Activated CD4-positive, alpha-beta memory T cell treated with anti-CD3 and anti-CD28 coated beads for 36 hours (primary cell): ENCODE measurements at regions not wholly inside any gene's neighbourhood (a gene's known extent, or its start where the extent isn't known, plus 50 kb on each side); places are given as distances from the start of the nearest gene placed in this dataset.

Experiments used
- CTCF ChIA-PET: fragments of 350-600 bp; sonication (Branson Sonifier 250); formaldehyde crosslinking; loops from one replicate; lab custom pipeline; 2021; ENCODE audit warnings: antibody characterized with exemption, inconsistent platforms; lab: Charles Lee
- POLR2A ChIA-PET: fragments of 350-600 bp; sonication (Branson Sonifier 250); formaldehyde crosslinking; loops from one replicate; lab custom pipeline; 2021; ENCODE audit warnings: antibody characterized with exemption; lab: Charles Lee
- DNase-seq: peaks from one replicate; pipeline ENCODE4 v3.0.0-alpha.2; 2020
- H3K27ac Mint-ChIP-seq: one replicate; pipeline ENCODE4 v1.8.0; 2021; ENCODE audit warnings: mixed read lengths
- H3K27me3 Mint-ChIP-seq: one replicate; pipeline ENCODE4 v1.8.0; 2021; ENCODE audit warnings: mixed read lengths
- H3K36me3 Mint-ChIP-seq: one replicate; pipeline ENCODE4 v1.8.0; 2021; ENCODE audit warnings: mixed read lengths
- H3K4me1 Mint-ChIP-seq: one replicate; pipeline ENCODE4 v1.8.0; 2021; ENCODE audit warnings: low read depth, mixed read lengths
- H3K4me3 Mint-ChIP-seq: one replicate; pipeline ENCODE4 v1.8.0; 2021; ENCODE audit warnings: mild to moderate bottlenecking, mixed read lengths
- H3K9me3 Mint-ChIP-seq: one replicate; pipeline ENCODE4 v1.8.0; 2021; ENCODE audit warnings: mixed read lengths
- intact Hi-C: fragments of 100-400 bp; cut with micrococcal nuclease; formaldehyde crosslinking; loops from one replicate; pipeline ENCODE4 v1.15.1; 2023

- no peak overlapping the region for H3K4me3 Mint-ChIP-seq
- H3K27me3 Mint-ChIP-seq, result no peaks in the 10 kb centered on the region
- H3K4me1 Mint-ChIP-seq, result peaks cover 33% of the 10 kb centered on the region
- intact Hi-C loops, result loop anchor here (1.0 to 10.0 kb wide), 5 partner anchors 202 to 1115 kb away; no protein-coding TSS in a partner anchor
- no peaks in the 10 kb centered on the region for H3K9me3 Mint-ChIP-seq
- H3K27ac Mint-ChIP-seq, result peak overlapping the region; percentile 66
- H3K36me3 Mint-ChIP-seq, result no peaks in the 10 kb centered on the region
- no peak for DNase-seq
- POLR2A ChIA-PET, result interaction anchor here (0.6 to 1.7 kb wide), 5 partner anchors 56 to 434 kb away, joined by 3 to 5 read pairs (median 4); partner anchors contain the start of gene EEA1
- CTCF ChIA-PET, result interaction anchor here (0.5 to 5.4 kb wide), 66 partner anchors 9 to 1605 kb away, joined by 3 to 64 read pairs (median 5); partner anchors contain the start of gene EEA1
These were observed 58.3 kb upstream of the EEA1 start for GRCh38 chr12:92987362-92987761.

- DNase-seq, result peak; percentile 71
- Mint-ChIP-seq H3K4me1 (peaks cover 33% of the 10 kb centered on the region), H3K4me3 (no peak overlapping the region), H3K36me3 (no peaks in the 10 kb centered on the region), H3K27me3 (no peaks in the 10 kb centered on the region), H3K27ac (peak overlapping the region; percentile 66), H3K9me3 (peaks cover under 1% of the 10 kb centered on the region)
- ChIA-PET CTCF (interaction anchor here (0.5 to 5.4 kb wide), 61 partner anchors 8 to 1114 kb away, joined by 3 to 64 read pairs (median 5); partner anchors contain the start of gene EEA1), POLR2A (interaction anchor here (0.6 to 1.7 kb wide), 5 partner anchors 57 to 433 kb away, joined by 3 to 5 read pairs (median 4); partner anchors contain the start of gene EEA1)
- intact Hi-C loops, result loop anchor here (1.0 to 10.0 kb wide), 6 partner anchors 111 to 1114 kb away; no protein-coding TSS in a partner anchor
These were observed 58.9 kb upstream of the EEA1 start for GRCh38 chr12:92987846-92988621.

- CTCF ChIA-PET, result interaction anchor here (0.6 to 5.4 kb wide), 18 partner anchors 9 to 448 kb away, joined by 3 to 64 read pairs (median 7); no protein-coding TSS in a partner anchor
- intact Hi-C loops, result loop anchor here (2.0 to 10.0 kb wide), 3 partner anchors 110 to 796 kb away; no protein-coding TSS in a partner anchor
- H3K9me3 Mint-ChIP-seq, result peaks cover 4% of the 10 kb centered on the region
- H3K27me3 Mint-ChIP-seq, result no peaks in the 10 kb centered on the region
- POLR2A ChIA-PET, result no interaction called here
- H3K27ac Mint-ChIP-seq, result no peak overlapping the region
- H3K4me1 Mint-ChIP-seq, result peaks cover 33% of the 10 kb centered on the region
- no peaks in the 10 kb centered on the region for H3K36me3 Mint-ChIP-seq
- no peak for DNase-seq
- no peak overlapping the region for H3K4me3 Mint-ChIP-seq
These were observed 59.6 kb upstream of the EEA1 start for GRCh38 chr12:92988622-92989130.

- CTCF ChIA-PET, result interaction anchor here (0.9 to 5.4 kb wide), 6 partner anchors 18 to 1112 kb away, joined by 3 to 64 read pairs (median 6); no protein-coding TSS in a partner anchor
- Mint-ChIP-seq H3K4me1 (peaks cover 33% of the 10 kb centered on the region), H3K27ac (peak overlapping the region; percentile 87), H3K9me3 (peaks cover 4% of the 10 kb centered on the region), H3K4me3 (no peak overlapping the region), H3K36me3 (no peaks in the 10 kb centered on the region), H3K27me3 (no peaks in the 10 kb centered on the region)
- peak; percentile 54 for DNase-seq
- intact Hi-C loops, result loop anchor here (1.0 to 10.0 kb wide), 7 partner anchors 18 to 795 kb away; no protein-coding TSS in a partner anchor
- POLR2A ChIA-PET, result interaction anchor here (0.9 to 2.2 kb wide), 2 partner anchors 61 to 120 kb away, joined by 3 to 9 read pairs; partner anchors contain the start of gene EEA1
These were observed 60.8 kb upstream of the EEA1 start for GRCh38 chr12:92989715-92990484.

- Mint-ChIP-seq H3K9me3 (peaks cover 4% of the 10 kb centered on the region), H3K27me3 (no peaks in the 10 kb centered on the region), H3K4me1 (peaks cover 33% of the 10 kb centered on the region), H3K36me3 (no peaks in the 10 kb centered on the region), H3K27ac (peak overlapping the region; percentile 29), H3K4me3 (no peak overlapping the region)
- CTCF ChIA-PET, result interaction anchor here (1.0 to 1.9 kb wide), 2 partner anchors 396 to 1111 kb away, joined by 3 to 8 read pairs; no protein-coding TSS in a partner anchor
- POLR2A ChIA-PET, result interaction anchor here (2.2 kb wide), 1 partner anchor 62 kb away, joined by 9 read pairs; the partner anchor contains the start of gene EEA1
- no peak for DNase-seq
- intact Hi-C loops, result loop anchor here (5.0 kb wide), 1 partner anchor 176 kb away; no protein-coding TSS in a partner anchor
These were observed 62.0 kb upstream of the EEA1 start for GRCh38 chr12:92991134-92991533.

GRCh38 chr12:92992041-92992440 lies 62.9 kb upstream of the EEA1 start:
- CTCF ChIA-PET, result interaction anchor here (0.6 to 1.9 kb wide), 3 partner anchors 249 to 1110 kb away, joined by 3 to 8 read pairs (median 5); no protein-coding TSS in a partner anchor
- H3K4me3 Mint-ChIP-seq, result no peak overlapping the region
- intact Hi-C loops, result loop anchor here (5.0 kb wide), 1 partner anchor 175 kb away; no protein-coding TSS in a partner anchor
- H3K27me3 Mint-ChIP-seq, result no peaks in the 10 kb centered on the region
- H3K4me1 Mint-ChIP-seq, result peaks cover 33% of the 10 kb centered on the region
- POLR2A ChIA-PET, result no interaction called here
- H3K36me3 Mint-ChIP-seq, result no peaks in the 10 kb centered on the region
- no peak overlapping the region for H3K27ac Mint-ChIP-seq
- no peak for DNase-seq
- H3K9me3 Mint-ChIP-seq, result peaks cover 4% of the 10 kb centered on the region

- Mint-ChIP-seq H3K4me3 (no peak overlapping the region), H3K36me3 (no peaks in the 10 kb centered on the region), H3K27me3 (no peaks in the 10 kb centered on the region), H3K4me1 (peaks cover 23% of the 10 kb centered on the region), H3K9me3 (peaks cover 4% of the 10 kb centered on the region), H3K27ac (no peak overlapping the region)
- DNase-seq, result no peak
- POLR2A ChIA-PET, result no interaction called here
- CTCF ChIA-PET, result no interaction called here
- intact Hi-C loops, result loop anchor here (5.0 kb wide), 1 partner anchor 174 kb away; no protein-coding TSS in a partner anchor
These were observed 64.2 kb upstream of the EEA1 start for GRCh38 chr12:92993259-92993658.

GRCh38 chr12:92995258-92995903 lies 66.3 kb upstream of the EEA1 start:
- Mint-ChIP-seq H3K27ac (no peak overlapping the region), H3K4me1 (peaks cover 5% of the 10 kb centered on the region), H3K27me3 (no peaks in the 10 kb centered on the region), H3K4me3 (no peak overlapping the region), H3K9me3 (peaks cover 4% of the 10 kb centered on the region), H3K36me3 (no peaks in the 10 kb centered on the region)
- POLR2A ChIA-PET, result no interaction called here
- no peak for DNase-seq
- intact Hi-C loops, result no loop called here
- CTCF ChIA-PET, result no interaction called here

- Mint-ChIP-seq H3K4me3 (no peak overlapping the region), H3K27me3 (no peaks in the 10 kb centered on the region), H3K9me3 (no peaks in the 10 kb centered on the region), H3K27ac (no peak overlapping the region), H3K36me3 (no peaks in the 10 kb centered on the region), H3K4me1 (no peaks in the 10 kb centered on the region)
- DNase-seq, result no peak
- POLR2A ChIA-PET, result no interaction called here
- CTCF ChIA-PET, result no interaction called here
- intact Hi-C loops, result no loop called here
These were observed 70.9 kb upstream of the EEA1 start for GRCh38 chr12:93000026-93000425.

- no peak for DNase-seq
- intact Hi-C loops, result no loop called here
- ChIA-PET POLR2A (no interaction called here), CTCF (no interaction called here)
- H3K4me3 Mint-ChIP-seq, result no peak overlapping the region
- H3K4me1 Mint-ChIP-seq, result no peaks in the 10 kb centered on the region
- no peaks in the 10 kb centered on the region for H3K36me3 Mint-ChIP-seq
- H3K27ac Mint-ChIP-seq, result no peak overlapping the region
- H3K27me3 Mint-ChIP-seq, result no peaks in the 10 kb centered on the region
- no peaks in the 10 kb centered on the region for H3K9me3 Mint-ChIP-seq
These were observed 72.3 kb upstream of the EEA1 start for GRCh38 chr12:93001407-93001806.
